ENCODE measurements at regions not wholly inside any gene's neighbourhood (a gene's known extent, or its start where the extent isn't known, plus 50 kb on each side); places are given as distances from the start of the nearest gene placed in this dataset.

DNA sequence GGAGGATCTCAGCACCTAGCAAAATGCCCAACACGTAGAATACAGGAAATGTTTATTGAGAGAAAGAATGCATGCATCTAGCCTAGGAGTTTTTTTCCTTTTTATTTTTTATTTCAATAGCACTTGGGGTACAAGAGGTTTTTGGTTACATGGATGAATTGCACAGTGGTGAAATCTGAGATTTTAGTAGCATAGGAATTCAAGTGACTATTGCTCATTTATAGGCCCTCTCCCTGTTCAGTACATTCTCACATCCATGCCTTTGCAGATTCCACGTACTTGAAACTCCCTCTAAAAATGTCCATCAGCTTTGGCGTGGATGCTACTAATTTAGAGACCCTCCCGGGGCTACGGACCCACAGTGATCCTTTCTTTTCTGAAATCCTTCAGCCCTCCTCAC, 61.7 kb upstream of the PIAS1 start:
- DNase-seq (ENCODE audit: low read depth), result no peak

DNA sequence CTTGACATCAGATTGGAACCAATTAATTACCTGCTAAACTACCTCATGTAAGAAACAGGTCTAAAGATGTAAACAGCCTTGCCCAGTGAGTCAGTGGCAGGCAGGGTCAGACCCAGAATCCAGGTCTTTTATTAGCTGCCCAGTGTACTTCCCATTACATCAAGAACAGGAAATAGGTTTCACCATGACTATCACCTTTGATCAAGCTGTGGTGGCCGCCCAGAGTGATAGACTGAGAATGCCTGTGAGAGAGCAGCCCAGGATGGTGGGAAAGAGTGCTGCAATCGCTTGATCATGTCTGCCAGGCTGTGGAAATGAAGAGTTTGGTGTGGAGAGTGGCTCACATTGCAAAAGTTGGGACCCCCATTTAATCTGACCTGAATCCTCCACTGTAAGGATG, 61.3 kb upstream of the PIAS1 start:
- peak; percentile 61 for DNase-seq (ENCODE audit: low read depth)

DNA sequence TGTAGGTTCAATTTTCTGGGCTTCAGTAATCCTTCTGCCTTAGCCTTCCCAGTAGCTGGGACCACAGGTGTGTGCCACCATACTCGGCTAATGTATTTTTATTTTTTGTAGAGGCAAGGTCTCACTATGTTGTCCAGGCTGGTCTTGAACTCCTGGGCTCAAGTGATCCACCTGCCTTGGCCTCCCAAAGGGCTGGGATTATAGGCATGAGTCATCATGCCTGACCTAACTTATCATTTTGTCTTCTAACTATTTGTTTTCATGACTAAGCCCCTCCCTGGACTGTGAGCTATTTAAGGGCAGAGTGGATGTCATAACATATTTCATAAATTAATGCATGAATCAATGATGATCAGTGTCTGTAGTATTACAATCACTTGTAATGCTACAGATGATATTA, 56.1 kb upstream of the PIAS1 start:
- DNase-seq (ENCODE audit: low read depth), result peak; percentile 64

DNA sequence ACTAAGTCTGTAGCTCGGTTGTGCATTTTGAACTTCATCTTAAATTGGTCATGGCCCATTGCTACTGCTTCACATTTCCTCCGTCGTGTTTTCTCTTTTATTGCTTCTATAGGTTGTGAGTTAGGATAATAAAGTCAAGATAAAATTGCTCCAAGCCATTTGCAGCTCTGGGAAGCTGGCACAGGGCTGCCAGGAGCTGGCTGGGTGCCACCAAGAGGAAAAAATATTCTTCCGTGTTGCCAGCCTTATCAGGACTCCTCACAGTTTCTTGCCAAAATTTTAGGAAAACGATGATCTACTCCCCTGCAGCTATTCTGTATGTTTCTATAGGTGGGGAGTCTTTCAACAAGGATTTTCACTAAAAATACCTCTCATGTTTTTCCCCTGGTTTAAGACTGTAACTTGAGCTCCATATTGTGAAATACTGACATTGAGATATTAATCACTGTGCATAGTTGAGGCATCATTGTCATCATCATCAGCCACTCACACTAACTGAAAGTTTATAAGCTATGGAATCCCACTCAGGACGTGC, 55.4 kb upstream of the PIAS1 start:
- peak; percentile 67 for DNase-seq (ENCODE audit: low read depth)

DNA sequence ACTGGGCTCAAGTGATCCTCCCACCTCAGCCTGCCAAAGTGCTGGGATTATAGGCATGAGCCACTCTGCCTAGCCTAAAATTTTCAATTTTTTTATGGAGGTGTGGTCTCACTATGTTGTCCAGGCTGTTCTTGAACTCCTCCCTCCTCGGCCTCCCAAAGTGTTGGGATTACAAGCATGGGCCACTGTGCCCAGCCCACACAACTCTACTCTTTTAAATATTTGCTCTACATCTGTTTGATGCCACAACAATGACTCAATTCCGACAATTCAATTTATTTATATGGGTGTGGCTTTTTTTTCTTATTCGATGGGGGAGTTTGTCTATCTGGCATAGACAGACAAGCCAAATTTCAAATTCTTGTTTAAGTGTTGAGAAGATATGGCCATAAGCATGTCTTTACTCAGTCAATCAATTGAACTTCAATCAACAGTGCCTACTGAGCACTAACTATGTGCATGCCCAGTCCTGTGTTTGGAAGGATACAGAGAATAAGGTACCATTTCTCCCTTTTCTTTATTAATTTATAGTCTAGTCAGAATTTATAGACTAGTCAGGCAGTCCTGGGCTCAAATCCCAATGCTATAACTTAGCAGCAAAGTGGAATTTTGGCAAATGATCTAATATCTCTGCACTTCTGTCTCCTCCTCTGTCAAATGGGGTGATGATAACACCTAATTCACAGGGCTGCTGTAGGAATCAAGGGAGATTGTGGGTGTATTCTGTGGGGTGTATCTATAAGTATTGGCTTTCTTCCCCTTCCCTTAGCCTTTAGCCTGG, 54.6 kb upstream of the PIAS1 start:
- DNase-seq (ENCODE audit: low read depth), result peak; percentile 7

DNA sequence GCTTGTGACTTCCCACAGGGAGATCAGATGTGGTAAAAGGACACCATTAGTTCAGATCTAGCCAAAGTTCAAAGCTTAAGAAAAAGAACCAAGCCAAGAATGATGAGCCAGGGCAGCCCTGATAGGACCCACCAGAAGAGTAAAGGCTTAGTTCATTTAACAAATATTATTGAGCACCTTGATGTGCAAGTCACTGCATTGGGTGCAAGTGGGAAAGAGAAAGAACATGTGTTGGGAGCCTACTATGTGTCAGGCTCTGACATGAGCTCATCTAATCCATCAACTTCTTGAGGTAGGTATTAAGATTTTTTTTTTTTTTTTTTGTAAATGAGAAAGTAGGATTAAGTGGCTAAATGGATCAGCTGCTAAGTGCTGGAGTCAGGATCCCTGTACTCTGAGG, 53.4 kb upstream of the PIAS1 start:
- no peak for DNase-seq (ENCODE audit: low read depth)

DNA sequence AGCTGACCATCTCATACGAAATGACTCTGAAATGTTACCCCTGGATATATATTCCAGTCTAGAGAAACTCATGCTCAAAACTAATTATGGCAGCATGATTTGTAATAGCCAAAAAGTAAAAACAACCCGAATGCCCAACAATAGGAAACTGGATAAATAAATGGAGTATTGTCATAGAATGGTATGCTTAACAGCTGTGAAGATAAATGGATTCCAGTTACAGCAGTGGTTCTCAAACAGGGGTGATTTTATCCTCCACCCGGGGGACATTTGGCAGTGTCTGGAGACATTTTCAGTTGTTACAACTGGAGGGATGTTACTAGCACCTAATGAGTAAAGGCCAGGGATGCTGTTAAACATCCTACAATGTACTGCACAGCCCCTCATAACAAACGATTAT, 52.3 kb upstream of the PIAS1 start:
- no peak for DNase-seq (ENCODE audit: low read depth)

DNA sequence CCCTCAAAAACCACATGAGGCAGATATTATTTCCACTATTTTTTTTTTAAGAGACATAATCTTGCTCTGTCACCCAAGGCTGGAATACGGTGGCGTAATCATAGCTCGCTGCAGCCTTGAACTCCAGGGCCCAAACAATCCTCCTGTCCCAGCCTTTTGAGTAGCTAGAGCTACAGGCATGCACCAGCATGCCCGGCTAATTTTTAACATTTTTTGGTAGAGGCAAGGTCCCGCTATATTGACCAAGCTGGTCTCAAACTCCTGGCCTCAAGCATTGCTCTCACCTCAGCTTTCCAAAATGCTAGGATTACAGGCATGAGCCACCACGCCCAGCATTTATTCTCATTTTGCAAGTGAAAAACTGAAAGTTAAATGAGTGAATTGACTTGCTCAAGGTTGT, 50.8 kb upstream of the PIAS1 start:
- no peak for DNase-seq (ENCODE audit: low read depth)
